ENCODE measurements at regions not wholly inside any gene's neighbourhood (a gene's known extent, or its start where the extent isn't known, plus 50 kb on each side); places are given as distances from the start of the nearest gene placed in this dataset.
"Not testable (repeated sequence)": the region's sequence is repeated elsewhere in the genome, so short reads cannot be mapped to it uniquely, and the experiment has no call there.

DNA sequence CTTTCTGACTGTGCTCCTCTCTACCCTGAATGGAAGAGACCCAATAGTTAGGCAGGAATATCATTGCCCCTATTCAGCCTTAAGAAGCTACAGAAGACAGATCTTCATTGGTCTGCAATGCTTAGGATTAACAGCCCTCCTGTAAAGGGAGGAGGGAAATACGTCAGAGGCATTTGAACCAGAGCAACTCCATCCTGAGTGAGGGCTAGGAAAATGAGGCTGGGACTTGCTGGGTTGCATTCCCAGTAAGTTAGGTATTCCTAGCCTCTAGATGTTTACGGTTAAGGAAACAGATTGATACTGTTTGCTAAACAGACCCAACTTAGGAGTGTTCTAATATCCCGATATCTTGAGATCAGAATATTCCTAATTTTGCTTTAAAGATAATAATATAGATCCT, 63.5 kb downstream of the PCDH18 start:
- DNase-seq (ENCODE audit: low spot score), result no peak

DNA sequence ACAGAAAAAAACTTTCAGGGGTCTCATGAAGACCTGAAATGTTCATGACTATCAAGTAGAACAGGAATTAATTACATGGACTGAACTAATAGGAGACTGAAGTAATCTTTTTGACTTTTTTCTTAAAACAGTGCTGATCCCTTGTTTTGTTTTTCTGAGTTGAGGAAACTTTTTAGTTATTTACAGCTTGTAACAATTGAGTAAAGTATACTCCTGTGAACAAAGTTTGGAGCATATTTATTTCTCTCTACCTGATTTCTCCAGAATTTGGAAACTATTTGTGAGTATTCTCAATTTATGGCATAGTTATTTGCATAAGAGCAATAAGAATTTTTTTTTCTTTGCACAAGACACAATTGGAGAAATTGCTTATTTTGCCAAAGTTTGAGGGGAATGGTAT, 64.8 kb downstream of the PCDH18 start:
- no peak for DNase-seq (ENCODE audit: low spot score)

DNA sequence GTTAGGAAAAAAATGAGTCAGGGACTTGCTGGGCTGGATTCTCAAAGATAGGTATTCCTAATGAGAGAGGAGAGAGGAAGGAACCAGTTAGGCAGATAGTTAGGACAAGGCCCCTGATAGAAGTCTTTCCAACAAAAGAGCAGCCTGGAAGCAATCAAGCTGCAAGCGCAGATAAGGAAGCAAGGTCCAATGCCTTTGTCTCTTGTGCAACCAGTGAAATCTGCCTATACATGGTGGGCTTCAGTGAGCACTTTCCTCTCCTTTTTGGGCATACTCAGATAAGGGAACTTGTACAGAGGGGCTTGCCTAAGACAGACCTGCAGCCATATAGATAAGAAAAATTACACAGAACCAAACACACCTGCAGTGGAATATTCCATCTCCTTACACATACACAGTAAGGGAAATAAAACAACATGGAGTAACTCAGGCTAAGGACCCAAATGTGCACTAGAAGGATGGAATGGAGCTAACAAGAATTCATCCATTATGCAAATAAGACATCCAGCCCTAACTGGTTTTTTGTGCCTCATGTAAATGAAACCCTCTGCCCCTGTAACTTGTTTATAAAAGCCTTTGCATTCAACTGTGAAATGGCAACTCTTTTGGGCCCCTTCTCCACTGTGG, 68.8 kb downstream of the PCDH18 start:
- no peak for DNase-seq (ENCODE audit: low spot score)

DNA sequence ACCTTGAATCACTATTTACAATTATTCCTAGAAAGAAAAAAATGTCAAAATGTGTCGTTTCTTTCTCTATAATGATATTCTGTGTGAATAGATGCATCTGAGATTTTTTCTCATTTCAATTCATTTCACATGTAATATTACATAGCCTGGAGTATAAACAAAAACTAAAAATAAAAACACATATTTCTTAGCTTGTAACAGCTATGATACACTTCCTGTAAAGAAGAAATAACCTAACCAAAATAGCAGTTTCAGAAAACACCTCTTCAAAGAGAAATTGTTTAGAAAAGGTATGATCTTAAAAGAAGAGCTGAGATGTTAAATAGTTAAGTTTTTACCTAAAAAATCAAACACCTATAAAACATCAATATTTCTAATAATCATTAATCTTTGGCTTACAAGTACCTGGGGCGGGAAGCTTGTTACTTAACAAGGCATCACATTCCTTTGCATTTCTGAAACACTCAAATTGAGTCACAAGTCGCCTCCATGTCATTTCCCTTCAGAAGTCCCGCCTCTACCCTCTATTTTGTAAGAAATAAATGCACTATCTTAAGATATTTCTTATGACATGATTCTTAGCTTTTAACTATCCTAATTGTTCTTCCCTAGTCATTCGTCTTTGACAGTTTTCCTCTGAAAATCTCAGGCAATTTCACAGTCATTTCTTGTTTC, 76.5 kb downstream of the PCDH18 start:
- DNase-seq (ENCODE audit: low spot score), result no peak

DNA sequence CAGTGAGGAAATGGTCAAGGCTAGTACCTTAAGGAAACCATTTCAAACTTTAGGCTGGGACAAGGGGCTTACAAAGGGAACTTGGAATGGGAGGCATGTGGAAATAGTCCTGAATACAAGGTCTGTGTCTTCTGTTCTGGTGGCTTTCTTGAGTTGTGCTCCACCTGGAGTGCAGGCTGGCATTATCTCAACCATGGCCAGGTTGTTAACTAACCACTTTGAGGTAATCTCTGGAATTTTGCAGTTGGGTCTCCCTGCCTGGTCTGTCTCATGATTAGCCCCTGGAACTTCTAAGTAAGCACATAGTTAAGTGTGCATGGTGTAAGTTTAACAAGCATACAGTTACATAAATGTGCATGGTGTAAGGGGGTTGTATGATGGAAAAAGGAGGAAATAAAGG, 77.5 kb downstream of the PCDH18 start:
- no peak for DNase-seq (ENCODE audit: low spot score)

DNA sequence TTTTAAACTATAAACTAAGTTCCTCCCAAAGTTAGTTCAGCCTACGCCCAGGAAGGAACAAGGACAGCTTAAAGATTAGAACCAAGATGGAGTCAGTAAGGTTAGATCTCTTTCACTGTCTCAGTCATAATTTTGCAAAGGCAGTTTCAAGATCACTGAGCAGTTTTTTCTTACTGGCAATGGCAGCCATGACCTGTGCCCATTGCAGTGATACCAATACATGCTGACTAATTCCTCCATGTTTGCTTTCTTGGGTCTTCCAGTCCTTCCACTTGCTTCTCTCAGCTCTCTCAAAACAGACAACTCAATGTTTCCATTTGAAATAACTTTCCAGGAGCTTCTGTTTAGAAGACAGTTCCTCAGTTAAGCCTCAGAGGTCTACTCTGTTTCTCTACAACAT, 79.5 kb downstream of the PCDH18 start:
- DNase-seq (ENCODE audit: low spot score), result no peak

DNA sequence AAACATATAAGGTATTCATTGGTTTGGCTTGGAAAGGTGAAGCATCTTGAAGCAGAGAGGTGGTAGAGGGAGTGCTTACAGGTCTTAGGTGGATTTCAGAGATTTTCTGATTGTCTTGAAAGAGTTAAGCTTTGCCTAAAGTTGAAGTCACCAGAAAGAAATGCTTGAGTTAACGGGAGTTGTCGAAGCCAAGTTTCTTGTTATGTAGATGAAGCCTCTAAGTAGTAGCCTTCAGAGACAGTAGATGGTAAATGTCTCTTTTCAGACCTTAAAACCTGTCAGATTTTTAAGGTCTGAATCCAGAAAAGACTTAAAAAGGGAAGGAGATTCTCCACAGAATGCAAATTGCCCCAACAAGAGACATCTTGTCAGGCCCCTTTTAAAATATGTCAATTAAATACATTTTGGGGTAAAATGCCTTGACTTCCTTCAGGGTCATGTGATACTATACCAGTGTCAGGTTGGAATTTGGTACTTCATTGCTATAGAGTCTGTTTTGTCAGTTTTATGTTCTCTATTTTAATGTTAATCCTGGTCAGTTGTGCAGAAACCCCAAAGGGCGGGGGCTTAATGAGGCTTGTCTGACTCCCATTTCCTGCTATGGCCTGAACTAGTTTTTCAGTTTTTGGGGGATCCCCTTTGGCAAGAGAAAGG, 81.0 kb downstream of the PCDH18 start:
- DNase-seq (ENCODE audit: low spot score), result no peak

DNA sequence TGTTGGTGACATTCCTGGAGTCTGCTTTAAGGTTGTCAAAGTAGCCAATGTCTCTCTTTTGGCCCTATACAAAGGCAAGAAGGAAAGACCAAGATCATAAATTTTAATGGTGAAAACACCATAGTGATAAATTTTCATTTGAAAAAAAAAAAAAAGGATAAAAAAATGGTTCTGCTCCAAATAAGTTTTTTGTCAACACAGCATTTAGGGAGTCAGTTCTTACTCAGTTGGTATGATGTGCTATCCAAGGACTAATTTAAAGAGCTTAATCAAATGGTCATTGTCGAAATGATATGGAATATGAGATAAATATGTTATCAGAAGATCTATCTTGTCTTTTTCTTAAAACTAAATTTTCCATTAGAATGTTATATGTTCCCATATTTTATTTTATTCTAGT, 83.9 kb downstream of the PCDH18 start:
- no peak for DNase-seq (ENCODE audit: low spot score)

DNA sequence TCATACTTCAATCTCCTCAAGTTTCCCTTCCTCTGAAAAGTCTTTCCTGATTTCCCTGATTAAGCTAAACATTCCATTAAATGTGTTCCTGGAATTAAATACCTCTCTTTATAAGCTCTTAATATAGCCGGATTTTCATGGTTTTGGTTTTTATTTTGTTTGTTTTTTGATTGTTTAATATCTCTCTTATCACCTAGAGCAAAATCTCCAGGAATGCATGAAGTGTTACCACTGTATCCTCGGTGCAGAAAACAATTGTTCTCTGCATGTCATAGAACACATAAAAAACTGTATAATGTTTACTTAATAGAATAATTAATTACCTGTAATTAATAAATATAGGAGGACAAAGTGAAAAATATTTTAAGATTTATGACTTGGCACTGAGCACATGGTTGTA, 86.2 kb downstream of the PCDH18 start:
- DNase-seq (ENCODE audit: low spot score), result no peak

DNA sequence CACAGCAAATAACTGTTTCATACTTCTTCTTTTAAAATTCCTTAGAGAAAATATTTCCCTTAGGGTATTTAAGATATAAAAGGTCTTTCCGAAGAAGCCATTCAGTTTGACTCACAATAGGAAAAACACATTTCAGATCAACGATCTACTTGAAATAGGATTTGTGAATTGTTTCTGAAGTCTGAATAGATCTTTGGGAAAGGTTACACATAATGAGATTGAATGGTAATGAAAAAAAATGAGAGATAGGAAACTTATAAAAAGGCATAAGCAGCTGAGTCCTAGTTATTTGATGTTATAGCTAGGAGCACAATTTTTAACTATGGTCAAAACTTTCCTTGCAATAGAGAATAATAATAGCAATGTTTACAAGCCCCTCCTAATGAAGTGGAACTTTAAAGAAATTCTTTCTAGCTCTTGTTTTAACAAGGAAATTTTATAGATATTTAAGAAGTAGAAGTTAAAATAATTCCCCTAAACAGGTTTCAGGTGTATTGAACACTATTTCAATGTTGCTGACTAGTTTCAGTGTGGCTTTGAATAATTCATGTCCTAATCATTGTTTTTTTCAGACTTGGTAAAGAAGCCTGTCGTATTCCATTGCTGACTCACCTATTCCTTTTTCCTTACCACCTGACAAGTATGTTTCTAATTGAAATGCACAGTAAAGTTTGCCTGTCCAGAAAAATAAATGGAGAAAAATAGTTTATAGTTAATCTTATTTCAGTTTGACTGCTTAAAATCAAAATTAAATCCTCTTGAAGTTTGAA, 89.1 kb downstream of the PCDH18 start:
- DNase-seq (ENCODE audit: low spot score), result no peak

DNA sequence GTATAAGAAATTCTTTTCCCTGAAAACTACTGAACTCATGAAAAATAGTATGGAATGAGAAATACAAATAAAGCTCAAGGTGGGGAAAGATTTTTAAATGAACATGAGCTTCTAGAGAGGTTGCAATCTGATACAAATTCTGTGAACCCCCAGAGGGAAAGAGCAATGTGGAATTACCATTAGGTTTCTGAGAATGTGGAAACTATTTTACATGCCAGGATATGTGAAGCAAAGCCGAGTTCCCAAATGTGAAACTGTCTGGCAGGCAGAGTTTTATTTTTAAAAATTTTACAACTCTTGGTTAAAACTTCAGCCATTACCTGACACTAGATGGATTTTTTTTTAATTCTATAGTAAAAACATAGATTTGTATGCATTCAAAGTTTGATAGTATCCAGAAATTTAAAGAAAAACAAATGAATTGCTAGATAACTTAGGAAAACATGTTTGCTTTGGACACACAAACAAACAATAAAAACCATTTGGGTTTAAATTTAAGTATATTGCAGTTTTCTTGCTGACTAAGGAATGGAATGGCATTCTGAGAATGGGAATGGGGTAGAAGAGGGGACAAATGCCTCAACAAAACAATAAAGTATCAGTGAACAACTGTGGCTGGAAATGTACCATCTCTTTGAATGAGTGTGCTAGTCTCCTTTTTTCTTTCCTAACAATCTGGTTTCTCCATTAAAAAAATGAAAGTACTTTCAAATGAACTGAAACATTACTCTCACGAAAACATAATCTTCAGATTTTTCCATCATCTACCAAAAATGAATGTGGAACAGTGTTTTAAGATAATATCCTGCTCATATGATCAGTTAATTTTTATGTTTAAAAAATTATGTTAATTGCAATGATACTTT, 99.6 kb downstream of the PCDH18 start:
- DNase-seq (ENCODE audit: low spot score), result peak; percentile 11

DNA sequence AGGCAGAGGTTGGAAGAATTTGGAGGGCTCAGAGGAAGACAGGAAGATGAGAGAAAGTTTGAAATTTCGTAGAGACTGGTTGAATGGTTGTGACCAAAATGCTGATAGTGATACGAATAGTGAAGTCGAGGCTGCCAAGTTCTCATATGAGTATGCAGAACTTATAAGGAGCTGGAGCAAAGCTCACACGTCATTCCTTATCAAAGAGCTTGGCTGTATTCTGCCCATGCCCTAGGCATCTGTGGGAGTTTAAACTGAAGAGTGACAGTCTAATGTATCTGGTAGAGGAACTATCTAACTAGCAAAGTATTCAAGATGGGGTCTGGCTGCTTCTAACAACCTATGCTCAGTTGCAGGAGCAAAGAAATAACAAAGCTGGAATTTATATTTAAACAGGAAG, 102.1 kb downstream of the PCDH18 start:
- DNase-seq (ENCODE audit: low spot score), result no peak

DNA sequence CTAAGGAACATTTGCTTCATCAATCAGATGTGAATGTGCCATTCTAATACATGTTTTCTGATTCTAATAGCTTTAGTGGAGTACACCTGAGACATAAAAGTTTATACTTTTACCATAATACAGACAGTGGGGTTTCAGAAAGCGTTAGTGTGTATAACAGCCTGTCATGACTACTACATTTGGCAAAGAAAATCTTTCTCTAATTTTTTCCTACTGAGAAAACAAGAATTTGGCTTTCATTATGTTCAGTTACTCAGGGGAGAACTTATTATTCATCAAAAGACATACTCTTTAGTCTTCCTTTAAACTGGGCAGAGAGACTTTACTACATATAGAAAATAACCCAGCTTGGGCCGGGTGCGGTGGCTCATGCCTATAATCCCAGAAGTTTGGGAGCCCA, 104.9 kb downstream of the PCDH18 start:
- DNase-seq (ENCODE audit: low spot score), result no peak

DNA sequence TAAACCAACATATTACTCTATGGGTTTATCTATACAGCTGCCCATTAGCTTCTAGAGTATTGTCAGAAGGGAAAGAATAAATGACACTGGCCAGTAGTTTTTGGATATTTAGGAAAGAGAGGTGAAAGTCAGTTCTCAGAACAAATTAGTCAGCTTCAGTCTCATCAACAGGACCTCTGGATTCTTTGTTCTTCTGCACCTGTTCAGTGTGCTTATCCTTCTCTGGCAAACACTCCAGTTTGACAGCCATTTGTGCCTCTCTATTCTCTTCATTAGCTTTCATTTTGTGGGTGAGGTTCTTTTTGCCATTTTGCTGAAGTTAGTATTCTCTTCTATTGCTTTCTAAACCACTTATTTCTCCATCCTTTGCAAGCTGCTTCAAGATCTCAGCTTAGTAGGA, 107.0 kb downstream of the PCDH18 start:
- DNase-seq (ENCODE audit: low spot score), result no peak

DNA sequence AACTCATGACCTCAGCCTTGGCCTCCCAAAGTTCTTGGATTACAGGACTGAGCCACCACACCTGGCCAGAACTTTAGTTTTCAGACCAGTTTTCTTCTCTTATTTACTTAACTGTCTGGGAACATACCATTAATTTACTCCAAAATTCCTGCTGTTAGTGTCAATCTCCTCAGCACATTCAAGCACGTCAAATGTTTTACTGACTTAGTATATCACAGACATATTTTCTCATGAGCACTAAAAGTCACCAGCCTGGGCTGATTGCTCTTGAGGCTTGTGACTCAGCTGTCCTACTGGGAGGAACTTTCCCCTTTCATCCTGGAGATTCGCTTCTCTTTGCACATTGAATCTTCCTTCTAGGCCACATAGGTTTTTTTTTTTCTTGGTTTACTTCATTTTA, 109.6 kb downstream of the PCDH18 start:
- DNase-seq (ENCODE audit: low spot score), result no peak

DNA sequence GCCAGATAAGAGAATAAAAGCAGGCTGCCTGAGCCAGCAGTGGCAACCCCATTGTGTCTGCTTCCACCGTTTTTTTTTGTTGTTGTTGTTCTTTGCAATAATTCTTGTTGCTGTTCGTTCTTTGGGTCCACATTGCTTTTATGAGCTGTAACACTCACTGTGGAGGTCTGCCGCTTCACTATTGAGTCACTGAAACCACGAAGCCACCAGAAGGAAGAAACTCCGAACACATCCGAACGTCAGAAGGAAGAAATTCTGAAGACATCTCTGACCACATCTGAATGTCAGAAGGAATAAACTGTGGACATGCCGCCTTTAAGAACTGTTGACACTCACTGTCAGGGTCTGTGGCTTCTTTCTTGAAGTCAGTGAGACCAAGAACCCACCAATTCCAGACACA, 110.5 kb downstream of the PCDH18 start:
- DNase-seq (ENCODE audit: low spot score), result no peak

DNA sequence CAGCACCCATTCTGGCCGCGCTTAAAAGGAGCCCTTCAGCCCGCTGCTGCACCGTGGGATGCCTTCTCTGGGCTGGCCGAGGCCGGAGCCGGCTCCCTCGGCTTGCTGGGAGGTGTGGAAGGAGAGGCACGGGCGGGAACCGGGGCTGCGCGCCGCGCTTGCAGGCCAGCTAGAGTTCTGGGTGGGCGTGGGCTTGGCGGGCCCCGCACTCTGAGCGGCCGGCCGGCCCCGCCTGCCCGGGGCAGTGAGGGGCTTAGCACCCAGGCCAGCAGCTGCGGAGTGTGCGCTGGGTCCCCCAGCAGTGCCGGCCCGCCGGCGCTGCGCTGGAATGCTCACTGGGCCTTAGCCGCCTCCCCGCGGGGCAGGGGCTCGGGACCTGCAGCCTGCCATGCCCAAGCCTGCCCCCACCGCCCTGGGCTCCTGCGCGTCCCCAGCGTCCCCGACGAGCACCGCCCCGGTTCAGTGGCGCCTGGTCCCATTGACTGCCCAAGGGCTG, 111.3 kb downstream of the PCDH18 start:
- no peak for DNase-seq (ENCODE audit: low spot score)

DNA sequence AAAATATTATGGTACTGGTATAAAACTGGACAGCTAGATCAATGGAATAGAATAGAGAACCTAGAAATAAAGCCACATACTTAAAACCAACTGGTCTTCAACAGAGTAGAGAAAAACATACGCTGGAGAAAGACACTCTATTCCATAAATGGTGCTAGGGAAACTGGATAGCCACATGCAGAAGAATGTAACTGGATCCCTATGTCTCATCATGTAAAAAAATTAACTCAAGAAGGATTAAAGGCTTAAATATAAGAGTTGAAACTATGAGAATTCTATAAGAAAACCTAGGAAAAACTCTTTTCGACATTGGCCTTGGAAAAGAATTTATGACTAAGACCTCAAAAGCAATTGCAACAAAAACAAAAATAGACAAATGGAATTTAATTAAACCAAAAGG, 114.6 kb downstream of the PCDH18 start:
- no peak for DNase-seq (ENCODE audit: low spot score)

DNA sequence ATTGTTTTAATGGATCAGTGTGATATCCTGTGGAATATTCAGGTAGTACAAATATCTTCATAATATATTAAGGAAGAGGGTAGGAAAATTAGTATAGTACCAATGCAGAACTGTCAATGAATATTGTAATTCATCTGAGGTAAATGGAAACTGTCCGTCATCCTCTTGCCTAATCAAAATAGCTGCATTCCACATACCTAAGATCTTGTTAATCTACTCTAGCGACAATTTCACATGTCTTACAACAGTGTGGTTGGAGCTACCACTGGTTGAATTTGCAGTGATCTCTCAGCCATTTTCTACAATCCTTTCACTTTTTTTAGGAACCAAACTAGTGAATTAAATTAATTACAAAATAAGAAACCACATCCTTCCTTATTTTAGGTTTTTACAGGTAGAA, 117.5 kb downstream of the PCDH18 start:
- DNase-seq (ENCODE audit: low spot score), result no peak

DNA sequence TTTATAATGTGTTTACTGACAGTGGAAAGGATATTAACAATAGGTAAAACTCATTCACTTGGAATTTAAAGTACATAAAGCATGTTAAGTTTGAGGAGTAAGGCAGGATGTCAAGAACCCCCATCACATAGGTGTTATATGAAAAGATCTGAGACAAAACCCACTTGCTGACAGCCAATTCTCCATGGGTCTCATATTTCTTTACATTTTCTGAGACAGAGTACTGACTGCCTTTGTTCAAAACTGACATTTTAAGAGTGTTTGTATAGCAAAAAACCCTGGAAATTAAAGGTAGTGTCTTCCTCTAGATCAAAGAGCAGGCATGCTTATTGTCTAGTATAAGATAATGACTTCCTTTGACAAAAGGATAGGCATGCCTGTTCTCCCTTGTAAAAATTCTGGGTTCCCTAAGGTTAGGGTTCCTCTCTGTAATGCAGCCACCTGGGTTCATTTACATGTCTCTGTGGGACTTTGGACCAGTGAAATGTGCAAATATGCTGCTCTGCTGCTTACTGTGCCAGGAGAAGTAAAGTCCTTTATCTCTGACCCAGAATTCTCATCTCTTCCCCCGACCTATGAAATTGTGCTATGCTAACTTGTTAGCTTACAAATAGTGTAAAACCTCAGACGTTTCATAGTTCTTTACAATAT, 123.6 kb downstream of the PCDH18 start:
- no peak for DNase-seq (ENCODE audit: low spot score)

DNA sequence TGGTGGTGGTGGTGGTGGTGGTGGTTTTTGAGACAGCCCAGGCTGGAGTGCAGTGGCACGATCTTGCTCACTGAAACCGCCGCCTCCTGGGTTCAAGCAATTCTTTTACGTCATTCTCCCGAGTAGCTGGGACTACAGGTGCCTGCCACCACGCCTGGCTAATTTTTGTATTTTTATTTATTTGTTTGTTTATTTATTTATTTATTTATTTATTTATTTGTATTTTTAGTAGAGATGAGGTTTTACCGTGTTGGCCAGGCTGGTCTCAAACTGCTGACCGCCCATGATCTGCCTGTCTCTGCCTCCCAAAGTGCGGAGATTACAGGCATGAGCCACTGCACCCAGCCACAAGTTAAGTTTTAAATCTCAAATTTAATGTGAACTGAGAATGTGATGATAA, 126.5 kb downstream of the PCDH18 start:
- not testable (repeated sequence) for DNase-seq (ENCODE audit: low spot score)

Measured in hepatic stellate cell (primary cell).